ENCODE measurements at regions not wholly inside any gene's neighbourhood (a gene's known extent, or its start where the extent isn't known, plus 50 kb on each side); places are given as distances from the start of the nearest gene placed in this dataset.

GRCh38 chr2:194087089-194087958 is 1569.7 kb upstream of the SLC39A10 start:
- POLR2A ChIA-PET, result no interaction called here
- ATAC-seq, result no peak; the same call in 1 of the 2 replicates
- no peak for TF ChIP-seq MYBL2 (CRISPR knock-in tag; IDR thresholded peaks at IDR 0.05)
- TF ChIP-seq ZNF138 (CRISPR knock-in tag; conservative IDR thresholded peaks at IDR 0.05), result no peak
- TF ChIP-seq HMGA2 (CRISPR knock-in tag; IDR thresholded peaks at IDR 0.05), result no peak
- no peak for TF ChIP-seq ERG (CRISPR knock-in tag; IDR thresholded peaks at IDR 0.05)
- TF ChIP-seq IRF2 (CRISPR knock-in tag; IDR thresholded peaks at IDR 0.05; ENCODE audit: borderline replicate concordance, low read depth), result no peak
- no peak for TF ChIP-seq MLX (CRISPR knock-in tag; IDR thresholded peaks at IDR 0.05)
- TF ChIP-seq STAT6 (CRISPR knock-in tag; conservative IDR thresholded peaks at IDR 0.05; ENCODE audit: low read depth), result no peak
- TF ChIP-seq ZNF232 (CRISPR knock-in tag; IDR thresholded peaks at IDR 0.05), result no peak
- TF ChIP-seq SMAD4 (CRISPR knock-in tag; IDR thresholded peaks at IDR 0.05), result no peak
- no peak for TF ChIP-seq FOXJ3 (CRISPR knock-in tag; IDR thresholded peaks at IDR 0.05; ENCODE audit: borderline replicate concordance)
- TF ChIP-seq PREB (CRISPR knock-in tag; IDR thresholded peaks at IDR 0.05; ENCODE audit: borderline replicate concordance), result no peak
- TF ChIP-seq ZNF512 (CRISPR knock-in tag; IDR thresholded peaks at IDR 0.05; ENCODE audit: borderline replicate concordance), result no peak
- no peak for TF ChIP-seq TEAD4 (CRISPR knock-in tag; IDR thresholded peaks at IDR 0.05)
- TF ChIP-seq GRHL2 (CRISPR knock-in tag; IDR thresholded peaks at IDR 0.05; ENCODE audit: insufficient replicate concordance, severe bottlenecking), result no peak
- TF ChIP-seq E2F5 (CRISPR knock-in tag; IDR thresholded peaks at IDR 0.05), result no peak
- no peak for TF ChIP-seq ZMAT4 (CRISPR knock-in tag; IDR thresholded peaks at IDR 0.05)
- no peak for TF ChIP-seq OVOL2 (CRISPR knock-in tag; IDR thresholded peaks at IDR 0.05; ENCODE audit: borderline replicate concordance)
- TF ChIP-seq TP53 (CRISPR knock-in tag; IDR thresholded peaks at IDR 0.05), result no peak
- Mint-ChIP-seq H3K36me3 (peaks cover 4% of the 10 kb centered on the region; the same call in 1 of the 2 replicates), H3K4me3 (no peak overlapping the region), H3K27ac (peak overlapping the region; percentile 16; the same call in 1 of the 2 replicates), H3K4me1 (peaks cover 24% of the 10 kb centered on the region), H3K9me3 (peaks cover 10% of the 10 kb centered on the region), H3K27me3 (ENCODE audit: low read depth) (no peaks in the 10 kb centered on the region)
- CTCF ChIA-PET, result no interaction called here
- DNase-seq (ENCODE audit: low spot score), result no peak

Measured in WTC11 (cell line).